H9 (cell line): ENCODE measurements at regions not wholly inside any gene's neighbourhood (a gene's known extent, or its start where the extent isn't known, plus 50 kb on each side); places are given as distances from the start of the nearest gene placed in this dataset.

Experiments
- DNase-seq: peaks from one replicate; pipeline ENCODE4 v3.0.0-alpha.2; 2017
- H2AFZ ChIP-seq: one replicate; pipeline ENCODE4 v1.6.1; 2013; ENCODE audit warnings: mild to moderate bottlenecking, low read length, control low read depth, moderate library complexity
- H2AK5ac ChIP-seq: 2 replicates; pipeline ENCODE4 v1.6.1; 2013; ENCODE audit warnings: low read length, control low read depth, mixed read lengths; ENCODE audit not compliant: insufficient read length
- H2BK120ac ChIP-seq: one replicate; pipeline ENCODE4 v1.6.1; 2013; ENCODE audit warnings: low read depth, mild to moderate bottlenecking, low read length, control low read depth, inconsistent platforms; ENCODE audit not compliant: poor library complexity, severe bottlenecking
- H2BK12ac ChIP-seq: 2 replicates; pipeline ENCODE4 v1.6.1; 2013; ENCODE audit warnings: low read length, control low read depth, mixed read lengths, low read depth; ENCODE audit not compliant: insufficient read length
- H2BK15ac ChIP-seq: 2 replicates; pipeline ENCODE4 v1.6.1; 2013; ENCODE audit warnings: low read depth, low read length, control low read depth
- H2BK20ac ChIP-seq: one replicate; pipeline ENCODE4 v1.6.1; 2013; ENCODE audit warnings: low read depth, mild to moderate bottlenecking, low read length, control low read depth, inconsistent platforms; ENCODE audit not compliant: poor library complexity, severe bottlenecking
- H2BK5ac ChIP-seq: 2 replicates; pipeline ENCODE4 v1.6.1; 2013; ENCODE audit warnings: low read length, control low read depth, mixed read lengths; ENCODE audit not compliant: insufficient read length
- H3K14ac ChIP-seq: 2 replicates; pipeline ENCODE4 v1.6.1; 2013; ENCODE audit warnings: low read length, control low read depth; ENCODE audit not compliant: insufficient read depth
- H3K18ac ChIP-seq: 2 replicates; pipeline ENCODE4 v1.6.1; 2013; ENCODE audit warnings: low read depth, mild to moderate bottlenecking, mixed read lengths, low read length, control low read depth; ENCODE audit not compliant: insufficient read length
- H3K23ac ChIP-seq: 2 replicates; pipeline ENCODE4 v1.6.1; 2013; ENCODE audit warnings: low read length, control low read depth, mixed read lengths, low read depth; ENCODE audit not compliant: insufficient read length
- H3K23me2 ChIP-seq: 2 replicates; pipeline ENCODE4 v1.6.1; 2013; ENCODE audit warnings: low read depth, mild to moderate bottlenecking, mixed read lengths, low read length, control low read depth; ENCODE audit not compliant: insufficient read length, poor library complexity, severe bottlenecking
- H3K27ac ChIP-seq: 2 replicates; pipeline ENCODE4 v1.5.1; 2013; ENCODE audit warnings: low read length, control low read depth, mixed read lengths, low read depth; ENCODE audit not compliant: insufficient read length
- H3K27me3 ChIP-seq: 2 replicates; pipeline ENCODE4 v1.6.1; 2013; ENCODE audit warnings: low read length, control low read depth, inconsistent platforms; ENCODE audit not compliant: insufficient read depth
- H3K4ac ChIP-seq: 2 replicates; pipeline ENCODE4 v1.6.1; 2013; ENCODE audit warnings: low read depth, mild to moderate bottlenecking, control low read depth, inconsistent platforms, low read length, moderate library complexity
- H3K4me1 ChIP-seq: 2 replicates; pipeline ENCODE4 v1.6.1; 2013; ENCODE audit warnings: low read length, control low read depth, inconsistent platforms; ENCODE audit not compliant: insufficient read depth
- H3K4me2 ChIP-seq: 2 replicates; pipeline ENCODE4 v1.6.1; 2013; ENCODE audit warnings: low read length, control low read depth, mixed read lengths; ENCODE audit not compliant: insufficient read length, insufficient read depth
- H3K56ac ChIP-seq: 2 replicates; pipeline ENCODE4 v1.6.1; 2013; ENCODE audit warnings: low read depth, mild to moderate bottlenecking, mixed read lengths, low read length, control low read depth; ENCODE audit not compliant: insufficient read length
- H3K79me1 ChIP-seq: 2 replicates; pipeline ENCODE4 v1.6.1; 2013; ENCODE audit warnings: low read depth, mild to moderate bottlenecking, moderate library complexity, low read length, control low read depth, inconsistent platforms; ENCODE audit not compliant: insufficient read depth, poor library complexity, severe bottlenecking
- H3K79me2 ChIP-seq: 2 replicates; pipeline ENCODE4 v1.6.1; 2013; ENCODE audit warnings: low read length, control low read depth, inconsistent platforms; ENCODE audit not compliant: insufficient read depth
- H3K9ac ChIP-seq: 2 replicates; pipeline ENCODE4 v1.6.1; 2013; ENCODE audit warnings: low read length, control low read depth, mixed read lengths; ENCODE audit not compliant: insufficient read length; ENCODE audit errors: extremely low read depth
- H3K9me3 ChIP-seq: one replicate; pipeline ENCODE4 v1.6.1; 2013; ENCODE audit warnings: low read depth, low read length, inconsistent platforms; ENCODE audit not compliant: control insufficient read depth
- H3T11ph ChIP-seq: one replicate; pipeline ENCODE4 v1.6.1; 2013; ENCODE audit warnings: mild to moderate bottlenecking, low read length, control low read depth, inconsistent platforms
- H4K20me1 ChIP-seq: one replicate; pipeline ENCODE4 v1.6.1; 2013; ENCODE audit not compliant: control insufficient read depth, insufficient read length, insufficient read depth
- H4K5ac ChIP-seq: 2 replicates; pipeline ENCODE4 v1.6.1; 2013; ENCODE audit warnings: low read depth, mild to moderate bottlenecking, mixed read lengths, low read length, control low read depth; ENCODE audit not compliant: insufficient read length
- H4K8ac ChIP-seq: replicated peaks from 2 replicates; pipeline ENCODE4 v1.6.1; 2013; ENCODE audit warnings: low read length, control low read depth, mixed read lengths, low read depth; ENCODE audit not compliant: insufficient read length
- H4K91ac ChIP-seq: 2 replicates; pipeline ENCODE4 v1.6.1; 2013; ENCODE audit warnings: low read depth, mild to moderate bottlenecking, moderate library complexity, mixed read lengths, low read length, control low read depth; ENCODE audit not compliant: insufficient read length
- H3K27ac Mint-ChIP-seq, 3 experiments: 2 replicates in 2 of 3; 3 replicates in 1 of 3; pipeline ENCODE4 v1.8.0; 2020 to 2021; ENCODE audit warnings: mixed read lengths in 3 of 3, mild to moderate bottlenecking in 1 of 3, moderate library complexity in 1 of 3
- H3K27me3 Mint-ChIP-seq: 2 replicates; pipeline ENCODE4 v1.8.0; 2021; ENCODE audit warnings: low read depth, mild to moderate bottlenecking, moderate library complexity, mixed read lengths
- H3K36me3 Mint-ChIP-seq, 3 experiments: 2 replicates in 2 of 3; 3 replicates in 1 of 3; pipeline ENCODE4 v1.8.0; 2020 to 2021; ENCODE audit warnings: low read depth in 3 of 3, mixed read lengths in 3 of 3; ENCODE audit not compliant: insufficient read depth in 1 of 3
- H3K4me1 Mint-ChIP-seq, 2 experiments: 2 replicates each; pipeline ENCODE4 v1.8.0; 2020; ENCODE audit warnings: mixed read lengths in 2 of 2
- H3K4me3 Mint-ChIP-seq, 2 experiments: 2 replicates in 1 of 2; 3 replicates in 1 of 2; pipeline ENCODE4 v1.8.0; 2020 to 2021; ENCODE audit warnings: mild to moderate bottlenecking in 2 of 2, mixed read lengths in 2 of 2, moderate library complexity in 1 of 2
- H3K9me3 Mint-ChIP-seq, 2 experiments: 2 replicates in 1 of 2; 3 replicates in 1 of 2; pipeline ENCODE4 v1.8.0; 2020; ENCODE audit warnings: mild to moderate bottlenecking in 2 of 2, mixed read lengths in 2 of 2, moderate library complexity in 1 of 2
- CTCF ChIP-seq: fragments of 200-600 bp; sonication (generic); conservative IDR thresholded peaks from 3 replicates; pipeline ENCODE4 v1.8.0; 2021; ENCODE audit warnings: antibody characterized with exemption, mild to moderate bottlenecking
- WGBS: extraction: QIAGEN DNeasy Blood & Tissue Kit; methylation state at CpG from one replicate; pipeline ENCODE4 v1.1.7; 2013; ENCODE audit warnings: missing lambda C conversion rate, low lambda C conversion rate, mixed read lengths; ENCODE audit not compliant: insufficient read length; ENCODE audit errors: extremely low coverage; 5-methylcytosine and 5-hydroxymethylcytosine counted together

DNA sequence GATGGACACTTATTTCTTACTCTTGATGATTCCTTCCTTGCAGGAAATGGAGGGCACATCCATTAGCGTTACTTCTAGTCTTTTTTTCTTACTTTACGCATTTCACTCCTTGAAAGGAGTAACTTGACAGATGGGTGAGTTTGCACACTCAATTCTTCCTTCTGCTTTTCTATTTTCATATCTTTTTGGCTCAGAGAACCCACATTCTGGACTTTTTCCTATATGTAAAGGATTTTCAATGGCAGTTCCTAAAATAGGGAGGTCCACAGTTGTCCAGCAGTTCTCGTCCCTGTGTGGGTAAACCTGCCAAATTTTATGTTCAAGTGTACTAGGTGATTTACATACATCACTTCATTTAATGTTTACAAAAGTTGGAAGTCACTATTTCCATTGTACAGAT, 440.0 kb upstream of the KIRREL3 start:
- Histone ChIP-seq H3K14ac (no peak overlapping the region), H3K79me2 (no peaks in the 10 kb centered on the region), H2BK15ac (no peak overlapping the region), H3K79me1 (no peaks in the 10 kb centered on the region), H2BK5ac (no peak overlapping the region), H2BK20ac (no peak overlapping the region), H3K27me3 (no peaks in the 10 kb centered on the region), H3K23me2 (no peaks in the 10 kb centered on the region), H3K27ac (no peak overlapping the region), H4K5ac (no peak overlapping the region), H4K20me1 (no peaks in the 10 kb centered on the region), H2AFZ (no peak overlapping the region), H3K23ac (no peak overlapping the region), H2AK5ac (no peak overlapping the region), H4K8ac (no peak overlapping the region), H3K4me2 (no peak overlapping the region), H2BK120ac (no peak overlapping the region), H3K9me3 (no peaks in the 10 kb centered on the region), H4K91ac (no peak overlapping the region), H2BK12ac (no peak overlapping the region), H3T11ph (no peak overlapping the region), H3K9ac (no peak overlapping the region), H3K18ac (no peak overlapping the region), H3K4me1 (no peaks in the 10 kb centered on the region), H3K56ac (no peak overlapping the region), H3K4ac (no peak overlapping the region)
- peaks cover 1% of the 10 kb centered on the region; the same call in 1 of the 2 replicates for H3K27me3 Mint-ChIP-seq
- TF ChIP-seq CTCF: no peak
- no peaks in the 10 kb centered on the region for H3K9me3 Mint-ChIP-seq
- no CpG with 5 or more reads among the region's 3 CpGs for WGBS
- no peak for DNase-seq
- no peak overlapping the region for H3K27ac Mint-ChIP-seq
- no peaks in the 10 kb centered on the region for H3K36me3 Mint-ChIP-seq
- no peak overlapping the region for H3K4me3 Mint-ChIP-seq
- peaks cover 0 to 2% of the 10 kb centered on the region in 2 experiments; a peak in 2 of 4 replicates for H3K4me1 Mint-ChIP-seq
